ENCODE measurements at regions not wholly inside any gene's neighbourhood (a gene's known extent, or its start where the extent isn't known, plus 50 kb on each side); places are given as distances from the start of the nearest gene placed in this dataset.
"Not testable (repeated sequence)": the region's sequence is repeated elsewhere in the genome, so short reads cannot be mapped to it uniquely, and the experiment has no call there.

DNA sequence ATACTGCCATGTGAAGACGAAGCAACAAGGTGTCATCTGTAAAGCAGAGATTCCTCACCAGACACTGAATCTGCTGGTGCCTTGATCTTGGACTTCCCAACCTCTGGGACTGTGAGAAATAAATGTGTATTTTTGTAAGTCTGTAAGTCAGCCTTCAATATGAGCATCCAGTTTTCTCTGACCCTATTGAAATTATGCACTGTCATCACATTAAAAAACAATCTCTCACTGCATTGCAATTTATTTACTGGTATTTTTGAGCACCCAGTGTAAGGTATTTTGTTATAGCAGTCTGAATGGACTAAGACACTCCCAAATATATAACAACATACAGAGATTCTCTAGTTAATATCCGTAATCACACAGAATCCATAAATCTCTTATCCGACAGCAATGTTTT is 77.5 kb upstream of the CDK6 start:
- DNase-seq, result no peak

DNA sequence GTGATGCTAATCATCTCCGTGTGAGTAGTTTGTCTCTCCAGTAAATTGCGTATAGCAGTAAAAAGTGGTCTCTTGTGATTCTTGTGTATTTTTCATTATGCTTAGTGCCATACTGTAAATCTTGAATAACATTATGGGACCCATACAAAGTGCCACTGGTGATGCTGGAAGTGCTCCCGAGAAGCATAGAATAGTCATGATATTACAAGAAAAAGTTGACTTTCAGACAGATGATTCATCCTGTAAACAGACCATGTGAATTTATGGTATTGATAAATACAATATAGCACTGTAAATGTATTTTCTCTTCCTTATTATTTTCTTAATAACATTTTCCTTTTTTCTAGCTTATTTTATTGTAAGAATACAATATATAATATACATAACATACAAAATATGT is 74.6 kb upstream of the CDK6 start:
- DNase-seq, result no peak

DNA sequence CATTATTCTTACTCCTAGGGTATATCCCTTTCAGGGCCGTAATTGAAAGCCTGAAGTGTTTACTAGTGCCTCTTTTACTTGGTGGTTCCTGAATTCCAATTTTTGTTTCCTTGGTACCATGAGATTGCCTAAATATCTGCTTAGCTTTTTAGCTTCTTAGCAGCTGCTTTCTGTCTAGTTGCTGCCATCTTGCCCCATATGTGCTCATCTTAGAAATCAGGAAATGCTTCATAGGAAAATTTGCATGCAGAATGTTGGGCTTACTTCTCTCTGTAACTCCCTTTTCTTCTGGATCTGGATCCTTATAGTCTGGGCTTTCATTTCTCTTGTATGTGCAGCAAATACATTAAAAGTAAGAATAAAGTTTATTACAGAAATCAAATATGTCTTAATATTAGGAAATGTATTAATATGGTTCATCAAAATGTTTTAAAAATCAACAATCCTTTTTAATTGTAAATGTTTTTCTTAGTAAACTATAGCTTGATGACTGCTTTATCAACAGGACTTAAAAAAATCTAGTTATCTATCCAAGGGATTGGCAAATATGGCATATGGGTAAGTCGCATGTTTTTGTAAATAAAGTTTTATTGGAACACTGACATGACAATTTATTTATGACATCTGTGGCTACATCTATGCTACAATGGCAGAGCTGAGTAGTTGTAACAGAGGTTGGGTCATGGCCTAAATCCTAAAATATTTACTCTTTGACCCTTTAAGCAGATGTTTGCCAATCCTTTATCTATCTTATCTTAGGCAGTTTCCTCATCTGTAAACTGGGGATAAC is 73.5 kb upstream of the CDK6 start:
- no peak for DNase-seq

DNA sequence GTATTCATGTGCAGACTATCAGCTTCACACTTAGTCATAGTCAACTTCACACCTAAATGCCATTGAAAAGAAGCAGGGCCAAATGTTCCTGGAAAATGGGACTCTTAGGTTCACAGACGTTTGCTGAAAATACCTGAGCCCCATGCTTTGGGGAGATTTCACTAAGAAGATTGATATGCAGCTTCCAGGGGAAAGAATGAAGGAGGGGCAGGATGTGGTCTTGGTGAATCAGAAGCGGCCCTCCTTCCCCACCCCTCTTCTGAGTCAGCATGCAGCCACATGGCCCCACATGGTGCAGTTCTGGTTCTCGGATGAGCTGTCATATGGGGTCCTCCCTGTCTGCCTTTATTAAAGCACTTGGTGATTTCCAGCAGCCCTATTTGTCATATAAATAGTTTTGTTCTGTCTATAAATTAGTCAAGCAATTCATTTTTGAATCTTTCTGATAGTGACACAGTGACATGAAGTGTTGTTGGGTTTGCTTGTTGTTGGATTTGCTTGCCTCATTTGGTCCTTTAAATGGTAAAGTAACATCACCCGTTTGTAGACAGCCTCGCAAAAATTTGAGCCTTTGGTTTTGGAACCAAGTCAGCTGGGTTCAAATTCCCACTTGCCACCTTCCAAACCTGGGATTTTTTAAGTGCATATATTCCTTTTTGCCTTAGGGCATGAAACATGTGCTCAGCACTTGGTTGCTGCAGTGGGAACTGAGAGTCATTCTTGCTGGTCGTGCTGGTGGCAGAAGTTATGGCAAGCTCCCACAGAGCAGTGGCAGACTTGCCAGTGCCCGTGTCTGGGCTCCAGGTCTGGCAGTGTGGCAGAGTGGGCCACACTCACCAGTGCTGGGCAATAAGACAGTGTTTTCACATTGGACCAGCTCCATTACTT is 68.1 kb upstream of the CDK6 start:
- peak; percentile 93 for DNase-seq

DNA sequence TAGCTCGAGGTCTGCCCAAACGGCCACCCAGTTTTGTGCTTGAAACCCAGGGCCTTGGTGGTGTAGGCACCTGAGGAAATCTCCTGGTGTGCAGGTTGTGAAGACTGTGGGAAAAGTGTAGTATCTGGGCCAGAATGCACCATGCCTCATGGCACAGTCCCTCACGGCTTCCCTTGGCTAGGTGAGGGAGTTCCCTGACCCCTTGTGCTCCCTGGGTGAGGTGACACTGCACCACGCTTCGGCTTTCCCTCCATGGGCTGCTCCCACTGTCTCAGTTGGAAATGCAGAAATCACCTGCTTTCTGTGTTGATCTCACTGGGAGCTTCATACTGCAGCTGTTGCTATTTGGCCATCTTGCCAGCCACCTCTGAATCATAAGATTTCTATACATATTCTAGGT is 62.4 kb upstream of the CDK6 start:
- no peak for DNase-seq

DNA sequence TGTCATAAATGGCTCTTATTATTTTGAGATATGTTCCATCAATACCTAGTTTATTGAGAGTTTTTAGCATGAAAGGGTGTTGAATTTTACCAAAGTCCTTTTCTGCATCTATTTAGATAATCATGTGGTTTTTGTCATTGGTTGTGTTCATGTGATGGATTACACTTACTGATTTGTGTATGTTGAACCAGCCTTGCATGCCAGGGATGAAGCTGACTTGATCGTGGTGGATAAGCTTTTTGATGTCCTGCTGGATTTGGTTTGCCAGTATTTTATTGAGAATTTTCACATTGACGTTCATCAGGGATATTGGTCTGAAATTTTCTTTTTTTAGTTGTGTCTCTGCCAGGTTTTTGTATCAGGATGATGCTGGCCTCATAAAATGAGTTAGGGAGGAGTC is 58.5 kb upstream of the CDK6 start:
- DNase-seq, result not testable (repeated sequence)

DNA sequence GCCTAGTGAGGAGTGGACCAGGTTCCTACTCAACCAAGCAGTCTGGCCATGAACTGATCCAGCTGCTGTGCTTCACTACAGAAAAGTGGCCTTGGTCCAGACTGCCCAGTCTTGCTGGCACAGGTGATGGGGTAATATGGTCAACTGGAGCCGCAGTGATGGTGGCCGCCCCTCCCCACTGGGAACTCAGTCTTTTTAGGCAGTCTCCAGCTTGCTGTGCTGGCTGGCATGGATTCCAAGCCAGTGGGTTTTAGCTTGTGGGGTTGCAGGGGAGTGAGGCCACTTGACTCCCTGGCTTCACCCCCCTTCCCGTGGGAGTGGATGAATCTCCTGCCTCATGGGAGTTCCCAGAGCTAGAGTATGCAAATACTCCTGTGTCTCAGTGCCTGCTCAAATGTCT is 52.7 kb upstream of the CDK6 start:
- DNase-seq, result no peak
